ENCODE measurements at regions not wholly inside any gene's neighbourhood (a gene's known extent, or its start where the extent isn't known, plus 50 kb on each side); places are given as distances from the start of the nearest gene placed in this dataset.

DNA sequence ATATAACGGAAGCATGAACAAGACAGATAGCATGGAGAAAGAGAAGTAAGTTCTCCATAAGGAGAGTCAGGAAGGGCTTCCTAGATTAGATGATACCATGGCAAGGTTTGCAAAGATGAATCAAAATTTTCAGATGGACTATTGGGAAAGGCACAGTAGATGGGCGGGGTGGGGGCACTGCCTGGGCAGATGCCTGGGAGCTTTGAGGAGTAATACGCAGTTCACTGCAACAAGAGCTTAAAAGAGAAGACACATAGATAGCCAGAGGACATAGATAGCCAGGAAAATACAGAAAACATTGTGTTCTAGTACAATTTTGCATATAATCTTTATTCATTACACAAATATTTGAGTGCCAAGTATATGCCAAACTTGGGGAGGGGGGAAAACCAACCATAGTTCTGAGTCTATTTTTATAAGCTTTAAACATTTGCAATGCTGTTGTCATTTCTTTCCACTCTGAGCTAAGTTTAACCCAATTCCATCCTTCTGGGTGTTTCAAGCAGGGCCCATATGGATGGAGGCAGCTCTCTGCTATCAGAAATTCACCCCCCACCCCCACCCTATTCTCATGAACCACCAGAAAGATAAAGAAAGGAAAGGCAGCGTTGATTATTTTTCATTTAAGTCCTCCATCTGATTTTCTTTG, 120.6 kb downstream of the NUF2 start:
- peak in 1 of 7 donors; percentile 52 for DNase-seq
- intact Hi-C loops (cut with DNase I): no loop called here
- H3K9me3 ChIP-seq (replicated peaks in 1 of 3): no peaks in the 10 kb centered on the region
- TF ChIP-seq, protein P1, sequence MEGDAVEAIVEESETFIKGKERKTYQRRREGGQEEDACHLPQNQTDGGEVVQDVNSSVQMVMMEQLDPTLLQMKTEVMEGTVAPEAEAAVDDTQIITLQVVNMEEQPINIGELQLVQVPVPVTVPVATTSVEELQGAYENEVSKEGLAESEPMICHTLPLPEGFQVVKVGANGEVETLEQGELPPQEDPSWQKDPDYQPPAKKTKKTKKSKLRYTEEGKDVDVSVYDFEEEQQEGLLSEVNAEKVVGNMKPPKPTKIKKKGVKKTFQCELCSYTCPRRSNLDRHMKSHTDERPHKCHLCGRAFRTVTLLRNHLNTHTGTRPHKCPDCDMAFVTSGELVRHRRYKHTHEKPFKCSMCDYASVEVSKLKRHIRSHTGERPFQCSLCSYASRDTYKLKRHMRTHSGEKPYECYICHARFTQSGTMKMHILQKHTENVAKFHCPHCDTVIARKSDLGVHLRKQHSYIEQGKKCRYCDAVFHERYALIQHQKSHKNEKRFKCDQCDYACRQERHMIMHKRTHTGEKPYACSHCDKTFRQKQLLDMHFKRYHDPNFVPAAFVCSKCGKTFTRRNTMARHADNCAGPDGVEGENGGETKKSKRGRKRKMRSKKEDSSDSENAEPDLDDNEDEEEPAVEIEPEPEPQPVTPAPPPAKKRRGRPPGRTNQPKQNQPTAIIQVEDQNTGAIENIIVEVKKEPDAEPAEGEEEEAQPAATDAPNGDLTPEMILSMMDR (IDR thresholded peaks at IDR 0.05): no peak
- TF ChIP-seq POLR2A (IDR thresholded peaks at IDR 0.05): no peak
- no peaks in the 10 kb centered on the region for H3K36me3 ChIP-seq (replicated peaks in 1 of 2)
- no peaks in the 10 kb centered on the region for H3K27me3 ChIP-seq
- 78 to 87% (median 79%) methylated on average over 4 of the region's 4 CpGs for WGBS, 4 donors
- H3K27ac ChIP-seq: peak overlapping the region in 1 of 5 donors; percentile 21
- H3K4me3 ChIP-seq: no peak overlapping the region
- no peaks in the 10 kb centered on the region for H3K4me1 ChIP-seq (replicated peaks in 1 of 2)

- Histone ChIP-seq H3K36me3 (replicated peaks in 1 of 2) (no peaks in the 10 kb centered on the region), H3K9me3 (replicated peaks in 1 of 3) (no peaks in the 10 kb centered on the region), H3K27ac (peak overlapping the region in 1 of 5 donors; percentile 21), H3K4me3 (no peak overlapping the region), H3K27me3 (no peaks in the 10 kb centered on the region), H3K4me1 (replicated peaks in 1 of 2) (no peaks in the 10 kb centered on the region)
- TF ChIP-seq, protein P1 (IDR thresholded peaks at IDR 0.05): no peak
- DNase-seq: no peak
- WGBS, 4 donors: 81 to 88% (median 83%) methylated on average over 7 of the region's 7 CpGs
- intact Hi-C loops (cut with DNase I): no loop called here
Observed at GRCh38 chr1:163442895-163443294, 121.1 kb downstream of the NUF2 start.

GRCh38 chr1:163443863-163444262, 122.1 kb downstream of the NUF2 start:
- 73 to 85% (median 83%) methylated on average over 4 of the region's 4 CpGs for WGBS, 4 donors
- no peaks in the 10 kb centered on the region for H3K4me1 ChIP-seq (replicated peaks in 1 of 2)
- no peak overlapping the region for H3K27ac ChIP-seq
- H3K9me3 ChIP-seq (replicated peaks in 1 of 3): no peaks in the 10 kb centered on the region
- intact Hi-C loops (cut with DNase I): no loop called here
- no peaks in the 10 kb centered on the region for H3K36me3 ChIP-seq (replicated peaks in 1 of 2)
- H3K27me3 ChIP-seq: no peaks in the 10 kb centered on the region
- no peak overlapping the region for H3K4me3 ChIP-seq
- DNase-seq: no peak
- TF ChIP-seq, protein P1 (IDR thresholded peaks at IDR 0.05): no peak
- no peak for TF ChIP-seq POLR2A (IDR thresholded peaks at IDR 0.05)

DNA sequence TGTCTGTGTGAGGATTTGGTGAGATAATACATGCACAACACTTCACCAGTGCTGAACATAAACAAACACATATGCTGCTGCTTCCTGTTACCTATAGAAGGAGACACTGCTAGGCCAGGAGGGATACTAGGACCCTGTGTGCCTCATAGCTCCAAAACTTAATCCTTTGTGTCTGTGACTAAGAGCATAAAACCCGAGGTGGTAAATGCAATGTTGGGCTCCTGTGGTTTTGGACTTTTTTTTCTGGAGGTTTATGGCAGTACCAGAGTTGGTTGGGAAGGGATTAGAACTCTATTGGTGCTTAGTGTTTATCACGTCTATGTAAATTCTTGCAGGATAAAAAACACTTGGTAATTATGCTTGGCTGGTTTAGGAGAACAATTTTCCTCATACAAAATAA, 122.9 kb downstream of the NUF2 start:
- no peak overlapping the region for H3K4me3 ChIP-seq

More for the DNA sequence above, 122.9 kb downstream of the NUF2 start:
- intact Hi-C loops (cut with DNase I): no loop called here
- no peak for DNase-seq
- Histone ChIP-seq H3K9me3 (replicated peaks in 1 of 3) (no peaks in the 10 kb centered on the region), H3K27ac (no peak overlapping the region), H3K27me3 (no peaks in the 10 kb centered on the region), H3K36me3 (replicated peaks in 1 of 2) (no peaks in the 10 kb centered on the region), H3K4me1 (replicated peaks in 1 of 2) (no peaks in the 10 kb centered on the region)
- TF ChIP-seq, protein P1 (IDR thresholded peaks at IDR 0.05): no peak
- no peak for TF ChIP-seq POLR2A (IDR thresholded peaks at IDR 0.05)
- WGBS, 4 donors: 27 to 47% (median 38%) methylated on average over 2 of the region's 2 CpGs
